ENCODE measurements at regions not wholly inside any gene's neighbourhood (a gene's known extent, or its start where the extent isn't known, plus 50 kb on each side); places are given as distances from the start of the nearest gene placed in this dataset.

- H3K4me3 ChIP-seq: no peak overlapping the region
- DNase-seq: no peak
- H3K9me3 ChIP-seq: no peaks in the 10 kb centered on the region
- no peaks in the 10 kb centered on the region for H3K36me3 ChIP-seq
- no peaks in the 10 kb centered on the region for H3K27me3 ChIP-seq
Measured at GRCh38 chr6:149218471-149218870, 99.0 kb upstream of the TAB2 start.

GRCh38 chr6:149218915-149219314 lies 98.6 kb upstream of the TAB2 start:
- H3K27me3 ChIP-seq: no peaks in the 10 kb centered on the region
- no peak for DNase-seq

GRCh38 chr6:149220882-149221773 lies 96.4 kb upstream of the TAB2 start:
- DNase-seq: no peak
- Histone ChIP-seq H3K27me3 (no peaks in the 10 kb centered on the region), H3K36me3 (no peaks in the 10 kb centered on the region), H3K4me3 (no peak overlapping the region), H3K9me3 (no peaks in the 10 kb centered on the region)

More at GRCh38 chr6:149218915-149219314, 98.6 kb upstream of the TAB2 start:
- H3K36me3 ChIP-seq: no peaks in the 10 kb centered on the region
- no peaks in the 10 kb centered on the region for H3K9me3 ChIP-seq
- no peak overlapping the region for H3K4me3 ChIP-seq

GRCh38 chr6:149221774-149222070 lies 95.8 kb upstream of the TAB2 start:
- no peak for DNase-seq
- H3K4me3 ChIP-seq: no peak overlapping the region
- no peaks in the 10 kb centered on the region for H3K9me3 ChIP-seq
- no peaks in the 10 kb centered on the region for H3K27me3 ChIP-seq
- no peaks in the 10 kb centered on the region for H3K36me3 ChIP-seq

- DNase-seq: no peak
- Histone ChIP-seq H3K4me3 (no peak overlapping the region), H3K36me3 (no peaks in the 10 kb centered on the region), H3K27me3 (no peaks in the 10 kb centered on the region), H3K9me3 (no peaks in the 10 kb centered on the region)
Measured at GRCh38 chr6:149223120-149223903, 94.2 kb upstream of the TAB2 start.

GRCh38 chr6:149223904-149224351 lies 93.6 kb upstream of the TAB2 start:
- Histone ChIP-seq H3K4me3 (no peak overlapping the region), H3K9me3 (no peaks in the 10 kb centered on the region), H3K27me3 (no peaks in the 10 kb centered on the region), H3K36me3 (no peaks in the 10 kb centered on the region)
- DNase-seq: no peak

GRCh38 chr6:149224399-149224798 lies 93.1 kb upstream of the TAB2 start:
- Histone ChIP-seq H3K4me3 (no peak overlapping the region), H3K9me3 (no peaks in the 10 kb centered on the region), H3K36me3 (no peaks in the 10 kb centered on the region), H3K27me3 (no peaks in the 10 kb centered on the region)
- no peak for DNase-seq

GRCh38 chr6:149225370-149225769 lies 92.1 kb upstream of the TAB2 start:
- H3K36me3 ChIP-seq: no peaks in the 10 kb centered on the region
- DNase-seq: no peak
- no peaks in the 10 kb centered on the region for H3K27me3 ChIP-seq
- H3K4me3 ChIP-seq: no peak overlapping the region
- H3K9me3 ChIP-seq: no peaks in the 10 kb centered on the region

GRCh38 chr6:149225946-149226345 lies 91.6 kb upstream of the TAB2 start:
- no peak overlapping the region for H3K4me3 ChIP-seq
- no peaks in the 10 kb centered on the region for H3K27me3 ChIP-seq
- no peaks in the 10 kb centered on the region for H3K36me3 ChIP-seq
- no peak for DNase-seq
- no peaks in the 10 kb centered on the region for H3K9me3 ChIP-seq

GRCh38 chr6:149227796-149228195 lies 89.7 kb upstream of the TAB2 start:
- Histone ChIP-seq H3K4me3 (no peak overlapping the region), H3K27me3 (no peaks in the 10 kb centered on the region), H3K36me3 (no peaks in the 10 kb centered on the region), H3K9me3 (no peaks in the 10 kb centered on the region)
- no peak for DNase-seq

GRCh38 chr6:149228311-149228955 lies 89.1 kb upstream of the TAB2 start:
- no peak overlapping the region for H3K4me3 ChIP-seq
- no peak for DNase-seq
- H3K9me3 ChIP-seq: no peaks in the 10 kb centered on the region

GRCh38 chr6:149229096-149229495 lies 88.4 kb upstream of the TAB2 start:
- no peaks in the 10 kb centered on the region for H3K9me3 ChIP-seq
- H3K36me3 ChIP-seq: no peaks in the 10 kb centered on the region
- DNase-seq: no peak
- no peak overlapping the region for H3K4me3 ChIP-seq
- H3K27me3 ChIP-seq: no peaks in the 10 kb centered on the region

More at GRCh38 chr6:149228311-149228955, 89.1 kb upstream of the TAB2 start:
- Histone ChIP-seq H3K36me3 (no peaks in the 10 kb centered on the region), H3K27me3 (no peaks in the 10 kb centered on the region)

- no peaks in the 10 kb centered on the region for H3K36me3 ChIP-seq
- no peaks in the 10 kb centered on the region for H3K27me3 ChIP-seq
- no peak for DNase-seq
- no peaks in the 10 kb centered on the region for H3K9me3 ChIP-seq
- no peak overlapping the region for H3K4me3 ChIP-seq
Measured at GRCh38 chr6:149230712-149231460, 86.6 kb upstream of the TAB2 start.

GRCh38 chr6:149231778-149232177 lies 85.7 kb upstream of the TAB2 start:
- Histone ChIP-seq H3K27me3 (no peaks in the 10 kb centered on the region), H3K36me3 (no peaks in the 10 kb centered on the region), H3K4me3 (no peak overlapping the region), H3K9me3 (no peaks in the 10 kb centered on the region)
- no peak for DNase-seq

- Histone ChIP-seq H3K36me3 (no peaks in the 10 kb centered on the region), H3K27me3 (no peaks in the 10 kb centered on the region), H3K4me3 (no peak overlapping the region), H3K9me3 (no peaks in the 10 kb centered on the region)
- peak; percentile 79 for DNase-seq
Measured at GRCh38 chr6:149233056-149233715, 84.3 kb upstream of the TAB2 start.

Data from MG63 (cell line).